ENCODE measurements at regions not wholly inside any gene's neighbourhood (a gene's known extent, or its start where the extent isn't known, plus 50 kb on each side); places are given as distances from the start of the nearest gene placed in this dataset.

- Histone ChIP-seq H3K9me3 (ENCODE audit: control insufficient read depth in 2 of 3, insufficient read depth in 1 of 3, low read length in 3 of 3) (no peaks in the 10 kb centered on the region), H3K4me3 (ENCODE audit: low read length in 3 of 3) (no peak overlapping the region), H3K27ac (ENCODE audit: low read depth in 2 of 2, low read length in 2 of 2) (no peak overlapping the region), H3K4me1 (ENCODE audit: control insufficient read depth in 2 of 3, insufficient read depth in 2 of 3, low read depth in 1 of 3, low read length in 3 of 3) (peaks cover 0 to 6% (median 0%) of the 10 kb centered on the region in 3 donors), H3K36me3 (ENCODE audit: control insufficient read depth in 2 of 3, insufficient read depth in 3 of 3, low read length in 3 of 3) (no peaks in the 10 kb centered on the region), H3K27me3 (ENCODE audit: control insufficient read depth, insufficient read depth, low read length) (no peaks in the 10 kb centered on the region), H3K9ac (ENCODE audit: low read length in 3 of 3) (no peak overlapping the region)
- intact Hi-C loops (cut with DNase I), result no loop called here
- TF ChIP-seq CTCF (IDR thresholded peaks at IDR 0.05; ENCODE audit: borderline replicate concordance, extremely low read depth, insufficient read depth), result no peak
- DNase-seq, result no peak
- no peak for FAIRE-seq
Measured at GRCh38 chr6:169112483-169113320, 140.9 kb downstream of the THBS2 start.

- H3K4me1 ChIP-seq (ENCODE audit: control insufficient read depth in 2 of 3, insufficient read depth in 2 of 3, low read depth in 1 of 3, low read length in 3 of 3), result peaks cover 0 to 6% (median 0%) of the 10 kb centered on the region in 3 donors
- H3K27me3 ChIP-seq (ENCODE audit: control insufficient read depth, insufficient read depth, low read length), result no peaks in the 10 kb centered on the region
- no peak overlapping the region for H3K27ac ChIP-seq (ENCODE audit: low read depth in 2 of 2, low read length in 2 of 2)
- FAIRE-seq, result no peak
- DNase-seq, result no peak
- no peaks in the 10 kb centered on the region for H3K36me3 ChIP-seq (ENCODE audit: control insufficient read depth in 2 of 3, insufficient read depth in 3 of 3, low read length in 3 of 3)
- intact Hi-C loops (cut with DNase I), result no loop called here
- no peak overlapping the region for H3K4me3 ChIP-seq (ENCODE audit: low read length in 3 of 3)
- H3K9me3 ChIP-seq (ENCODE audit: control insufficient read depth in 2 of 3, insufficient read depth in 1 of 3, low read length in 3 of 3), result no peaks in the 10 kb centered on the region
- H3K9ac ChIP-seq (ENCODE audit: low read length in 3 of 3), result no peak overlapping the region
- TF ChIP-seq CTCF (IDR thresholded peaks at IDR 0.05; ENCODE audit: borderline replicate concordance, extremely low read depth, insufficient read depth), result no peak
Measured at GRCh38 chr6:169111203-169111602, 142.4 kb downstream of the THBS2 start.

- no peak for FAIRE-seq
- H3K4me3 ChIP-seq (ENCODE audit: low read length in 3 of 3), result no peak overlapping the region
- H3K36me3 ChIP-seq (ENCODE audit: control insufficient read depth in 2 of 3, insufficient read depth in 3 of 3, low read length in 3 of 3), result no peaks in the 10 kb centered on the region
- intact Hi-C loops (cut with DNase I), result no loop called here
- H3K9me3 ChIP-seq (ENCODE audit: control insufficient read depth in 2 of 3, insufficient read depth in 1 of 3, low read length in 3 of 3), result no peaks in the 10 kb centered on the region
- no peaks in the 10 kb centered on the region for H3K27me3 ChIP-seq (ENCODE audit: control insufficient read depth, insufficient read depth, low read length)
- peaks cover 0 to 6% (median 0%) of the 10 kb centered on the region in 3 donors for H3K4me1 ChIP-seq (ENCODE audit: control insufficient read depth in 2 of 3, insufficient read depth in 2 of 3, low read depth in 1 of 3, low read length in 3 of 3)
- H3K27ac ChIP-seq (ENCODE audit: low read depth in 2 of 2, low read length in 2 of 2), result no peak overlapping the region
- peak in 1 of 5 donors; percentile 66 for DNase-seq
- H3K9ac ChIP-seq (ENCODE audit: low read length in 3 of 3), result no peak overlapping the region
- no peak for TF ChIP-seq CTCF (IDR thresholded peaks at IDR 0.05; ENCODE audit: borderline replicate concordance, extremely low read depth, insufficient read depth)
Measured at GRCh38 chr6:169109411-169110220, 144.0 kb downstream of the THBS2 start.
